IPS DF 4.7 (cell line): ENCODE measurements at regions not wholly inside any gene's neighbourhood (a gene's known extent, or its start where the extent isn't known, plus 50 kb on each side); places are given as distances from the start of the nearest gene placed in this dataset.

Experiments
- DNase-seq: peaks from one replicate; pipeline ENCODE4 v3.0.0-alpha.2; 2013; ENCODE audit warnings: low spot score; ENCODE audit errors: extremely low read depth

GRCh38 chr4:96523611-96524010, 683.7 kb downstream of the PDHA2 start:
- DNase-seq: no peak

DNA sequence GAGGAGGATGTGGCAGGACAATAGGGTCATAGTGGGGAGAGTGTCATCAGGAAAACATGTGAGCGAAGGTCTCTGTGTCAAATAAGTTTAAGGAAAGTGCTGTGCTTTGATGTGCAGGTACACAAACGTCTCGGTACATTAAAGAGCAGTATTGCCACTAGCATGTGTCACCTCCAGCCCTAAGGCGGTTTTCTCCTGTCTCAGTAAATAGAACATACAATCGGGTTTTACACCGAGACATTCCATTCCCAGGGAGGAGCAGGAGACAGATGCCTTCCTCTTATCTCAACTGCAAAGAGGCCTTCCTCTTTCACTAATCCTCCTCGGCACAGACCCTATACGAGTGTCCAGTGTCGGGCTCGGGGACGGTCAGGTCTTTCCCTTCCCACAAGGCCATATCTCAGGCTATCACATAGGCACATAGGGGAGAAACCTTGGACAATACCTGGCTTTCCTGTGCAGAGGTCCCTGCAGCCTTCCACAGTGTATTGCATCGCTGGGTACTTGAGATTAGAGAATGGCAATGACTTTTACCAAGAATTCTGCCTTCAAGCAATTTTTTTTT, 684.5 kb downstream of the PDHA2 start:
- DNase-seq: no peak

GRCh38 chr4:96525898-96526297, 686.0 kb downstream of the PDHA2 start:
- DNase-seq: no peak

GRCh38 chr4:96526625-96527024, 686.7 kb downstream of the PDHA2 start:
- DNase-seq: no peak

DNA sequence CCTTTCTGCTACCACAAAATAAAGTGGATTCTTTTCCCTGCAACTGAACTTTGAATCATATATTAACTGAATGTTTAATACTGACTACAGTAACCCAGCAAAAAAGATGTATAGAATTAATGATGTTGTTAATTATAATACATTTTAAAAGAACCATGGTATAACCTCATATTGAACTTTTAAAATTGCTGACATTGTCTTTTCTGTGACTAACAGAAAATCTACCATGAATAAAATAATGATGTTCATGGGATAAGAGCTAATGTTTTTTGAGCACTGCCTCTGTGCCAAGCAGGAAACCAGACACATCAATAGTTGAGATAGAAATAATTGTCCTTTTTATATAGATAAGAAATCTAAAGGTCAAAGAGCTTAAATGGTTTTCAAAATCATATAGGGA, 691.9 kb downstream of the PDHA2 start:
- no peak for DNase-seq

DNA sequence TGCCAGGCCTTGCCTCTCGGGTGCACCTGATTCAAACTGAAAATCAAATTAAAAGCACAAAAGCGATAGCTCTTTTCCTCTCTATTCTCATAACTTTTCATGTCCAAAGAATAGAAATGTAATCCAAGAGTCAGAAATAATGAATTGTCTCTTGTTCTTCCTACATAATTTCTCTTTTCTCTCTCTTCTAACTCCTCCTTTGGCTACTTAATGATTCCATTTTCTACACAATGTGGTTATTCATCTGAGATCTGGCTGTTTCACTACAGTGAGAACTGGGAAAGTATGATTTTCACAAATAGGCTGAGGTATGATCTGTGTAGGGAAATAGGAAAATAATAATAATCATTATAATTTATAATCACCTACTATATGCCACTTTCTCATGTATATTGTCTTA, 703.5 kb downstream of the PDHA2 start:
- DNase-seq: no peak

DNA sequence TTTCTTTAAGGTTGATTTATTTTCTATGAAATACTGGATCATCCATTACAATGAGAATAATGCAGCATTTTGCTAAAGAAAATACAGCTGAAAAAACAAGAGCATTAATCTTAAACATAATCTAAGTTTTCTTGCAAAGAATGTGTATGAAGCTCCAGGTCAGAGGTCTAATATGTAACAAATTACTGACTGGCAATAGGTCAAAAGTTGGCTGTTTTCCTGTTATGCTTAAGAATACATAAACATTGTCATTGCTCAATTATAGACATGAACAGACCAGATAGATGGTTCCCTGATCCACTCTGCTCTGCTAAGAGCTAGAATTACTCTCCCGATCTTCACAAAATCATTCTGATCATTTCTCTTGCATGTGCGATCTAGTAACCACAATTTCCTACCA, 718.6 kb downstream of the PDHA2 start:
- DNase-seq: no peak

- DNase-seq: no peak
Measured at GRCh38 chr4:96566755-96567154, 726.9 kb downstream of the PDHA2 start.

- DNase-seq: no peak
Measured at GRCh38 chr4:96585304-96585703, 745.4 kb downstream of the PDHA2 start.

DNA sequence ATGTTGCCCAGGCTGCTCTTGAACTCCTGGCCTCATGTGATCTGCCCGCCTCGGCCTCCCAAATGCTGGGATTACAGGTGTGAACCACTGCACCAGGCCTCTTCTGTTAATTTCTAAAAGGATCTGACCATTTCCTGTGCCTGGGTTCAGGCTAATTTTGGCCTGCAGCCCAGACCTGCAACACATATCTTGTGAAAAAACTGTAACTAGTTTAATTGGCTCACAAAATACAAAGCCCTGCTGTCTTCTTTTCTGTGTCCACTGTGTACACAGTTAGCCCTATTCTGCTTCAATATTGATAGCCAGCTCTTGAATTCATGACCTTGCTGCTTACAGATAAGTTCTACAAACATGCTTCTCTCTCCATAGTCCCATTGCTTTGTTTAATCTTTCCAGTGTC, 753.5 kb downstream of the PDHA2 start:
- DNase-seq: no peak

- no peak for DNase-seq
Measured at GRCh38 chr4:96598465-96598864, 758.6 kb downstream of the PDHA2 start.

GRCh38 chr4:96599752-96600151, 759.9 kb downstream of the PDHA2 start:
- DNase-seq: no peak

- DNase-seq: no peak
Measured at GRCh38 chr4:96602661-96603060, 762.8 kb downstream of the PDHA2 start.

DNA sequence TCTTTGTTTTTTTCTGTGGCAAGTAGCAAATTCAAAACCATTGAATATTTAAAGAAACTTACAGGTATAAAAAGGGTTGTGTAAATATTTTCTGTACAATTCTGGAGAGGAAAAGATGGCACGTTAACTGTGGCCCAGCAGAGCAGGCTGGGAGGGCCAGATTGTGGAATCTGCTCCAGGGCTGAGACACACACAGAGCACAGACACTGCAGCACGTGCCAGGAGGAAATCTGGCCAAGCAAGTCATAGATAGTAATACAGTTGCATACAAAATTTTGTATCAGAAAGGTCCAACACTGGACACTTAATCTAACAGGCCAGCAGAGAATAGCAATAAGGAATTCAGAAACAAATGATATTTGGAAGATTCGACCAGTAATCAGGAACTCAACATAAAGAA, 763.7 kb downstream of the PDHA2 start:
- DNase-seq: no peak

GRCh38 chr4:96606451-96606850, 766.6 kb downstream of the PDHA2 start:
- no peak for DNase-seq

- DNase-seq: no peak
Measured at GRCh38 chr4:96626023-96626422, 786.1 kb downstream of the PDHA2 start.

- no peak for DNase-seq
Measured at GRCh38 chr4:96630839-96631238, 790.9 kb downstream of the PDHA2 start.

- DNase-seq: no peak
Measured at GRCh38 chr4:96637971-96638412, 798.1 kb downstream of the PDHA2 start.

DNA sequence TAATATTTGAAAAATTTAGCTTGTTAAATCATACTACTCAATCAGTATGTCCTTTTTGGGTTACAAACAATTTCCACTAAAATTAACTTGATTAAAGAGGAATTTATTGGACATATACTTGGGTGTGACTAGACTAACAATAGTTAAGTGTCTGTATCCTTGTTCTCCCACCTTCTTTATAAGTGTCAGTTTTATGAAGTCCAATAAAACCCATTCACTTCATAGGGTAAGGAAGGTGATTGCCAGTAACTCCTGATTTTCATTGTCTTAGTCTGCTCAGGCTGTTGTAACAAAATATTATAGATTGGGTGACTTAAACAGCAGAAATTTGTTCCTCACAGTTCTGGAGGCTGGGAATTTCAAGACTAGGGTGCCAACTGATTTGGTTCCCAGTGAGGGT, 800.0 kb downstream of the PDHA2 start:
- no peak for DNase-seq

DNA sequence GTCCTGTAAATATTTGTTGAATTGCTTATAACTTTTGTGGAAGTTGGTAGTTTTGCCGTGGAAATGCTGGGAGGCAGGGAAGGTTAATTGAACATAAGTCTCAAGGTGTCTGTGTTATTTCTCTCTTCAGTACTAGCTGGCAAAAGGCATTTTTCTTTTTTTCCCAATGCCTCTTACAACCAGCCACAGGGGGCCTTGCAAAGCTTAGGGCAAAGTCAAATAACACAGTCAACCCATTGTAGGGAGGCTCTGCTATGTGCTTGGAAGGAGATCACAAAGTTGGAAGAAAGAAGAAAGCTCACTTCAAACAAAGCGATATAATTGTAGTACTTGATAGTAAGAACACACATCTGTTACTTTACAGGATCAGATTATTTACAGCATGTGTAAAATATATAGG, 802.6 kb downstream of the PDHA2 start:
- no peak for DNase-seq

GRCh38 chr4:96646146-96646545, 806.3 kb downstream of the PDHA2 start:
- DNase-seq: no peak

- DNase-seq: no peak
Measured at GRCh38 chr4:96649536-96649935, 809.6 kb downstream of the PDHA2 start.

GRCh38 chr4:96652158-96652557, 812.3 kb downstream of the PDHA2 start:
- DNase-seq: no peak

DNA sequence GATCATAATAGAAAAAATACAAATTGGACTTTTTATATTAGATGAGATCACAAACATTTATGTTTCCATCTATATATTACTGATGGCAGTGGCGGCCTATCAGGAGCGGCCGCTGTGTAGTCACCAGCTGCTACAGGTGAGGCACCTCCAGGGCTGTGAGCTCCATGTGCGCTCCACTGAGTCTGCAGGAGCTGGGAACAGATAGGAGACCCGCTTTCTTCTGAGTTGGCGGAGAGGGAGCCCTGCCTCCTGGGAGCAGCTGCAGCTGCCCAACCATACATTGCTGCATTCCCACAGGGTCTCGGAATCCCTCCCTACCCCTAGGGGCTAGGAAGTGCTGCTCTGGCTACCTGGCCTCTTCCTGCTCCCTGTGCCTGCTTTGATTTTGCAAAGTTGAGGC, 812.9 kb downstream of the PDHA2 start:
- DNase-seq: no peak
